Panc1 (cell line): ENCODE measurements at regions not wholly inside any gene's neighbourhood (a gene's known extent, or its start where the extent isn't known, plus 50 kb on each side); places are given as distances from the start of the nearest gene placed in this dataset.

Experiments
- ATAC-seq: fragments of 200-7000 bp; cut with Tn5 transposase; 2 replicates; pipeline ENCODE4 v1.9.1; 2020; ENCODE audit warnings: mild to moderate bottlenecking, moderate library complexity
- BruUV-seq: library from RNA; stranded (reverse); fragments of 400-500 nt; replicated peaks from 2 replicates; lab custom pipeline; 2021; lab: Mats Ljungman, UMichigan
- CTCF ChIA-PET: fragments of 300-600 bp; sonication (Branson Sonifier 250); formaldehyde crosslinking; loops from one replicate; lab custom pipeline; 2022; ENCODE audit warnings: antibody characterized with exemption; lab: Charles Lee
- POLR2A ChIA-PET: fragments of 300-600 bp; sonication (Branson Sonifier 250); formaldehyde crosslinking; loops from one replicate; lab custom pipeline; 2022; ENCODE audit warnings: antibody characterized with exemption; lab: Charles Lee
- DNase-seq: peaks from one replicate; pipeline ENCODE4 v3.0.0-alpha.2; 2010; ENCODE audit warnings: low read depth, low spot score
- H3K27ac ChIP-seq: 2 replicates; pipeline ENCODE4 v1.5.1; 2011; ENCODE audit warnings: mild to moderate bottlenecking, low read length, inconsistent platforms
- H3K27me3 ChIP-seq: fragments of 200-500 bp; sonication (Bioruptor generic); 2 replicates; pipeline ENCODE4 v1.6.0; 2014; ENCODE audit warnings: low read length, inconsistent platforms; ENCODE audit not compliant: control insufficient read depth, insufficient read depth
- H3K36me3 ChIP-seq: fragments of 200-500 bp; sonication (Bioruptor generic); 2 replicates; pipeline ENCODE4 v1.5.1; 2014; ENCODE audit warnings: inconsistent platforms, mild to moderate bottlenecking, low read length, moderate library complexity; ENCODE audit not compliant: control insufficient read depth, insufficient read depth
- H3K4me1 ChIP-seq: 2 replicates; pipeline ENCODE4 v1.5.1; 2011; ENCODE audit warnings: inconsistent platforms, mild to moderate bottlenecking, low read length, moderate library complexity; ENCODE audit not compliant: control insufficient read depth, insufficient read depth
- H3K4me3 ChIP-seq, 2 experiments: 2 replicates each; pipeline ENCODE4 v1.5.1; 2011 to 2012; ENCODE audit warnings: low read depth in 2 of 2, low read length in 2 of 2, mild to moderate bottlenecking in 2 of 2, inconsistent platforms in 1 of 2, moderate library complexity in 1 of 2
- H3K9me3 ChIP-seq: fragments of 200-500 bp; sonication (Bioruptor generic); 2 replicates; pipeline ENCODE4 v1.5.1; 2014; ENCODE audit warnings: low read depth, mild to moderate bottlenecking, inconsistent platforms, low read length, moderate library complexity; ENCODE audit not compliant: control insufficient read depth, insufficient read depth
- POLR2AphosphoS5 ChIP-seq: IDR thresholded peaks from 2 replicates; pipeline ENCODE4 v1.6.1; 2012; ENCODE audit warnings: mild to moderate bottlenecking, low read depth, low read length, moderate library complexity
- SIN3A ChIP-seq: IDR thresholded peaks from 2 replicates; pipeline ENCODE4 v1.6.1; 2012; ENCODE audit warnings: low read depth, mild to moderate bottlenecking, low read length, moderate library complexity, borderline replicate concordance; ENCODE audit not compliant: insufficient read depth
- TCF7L2 ChIP-seq: IDR thresholded peaks from 2 replicates; pipeline ENCODE4 v1.6.1; 2011; ENCODE audit warnings: mild to moderate bottlenecking, low read depth, low read length, inconsistent platforms
- in situ Hi-C: cut with HindIII; loops from 2 replicates; pipeline ENCODE4 v1.10.0; 2016; ENCODE audit warnings: low sequenced_read_pairs, low pct_unique_long_range_greater_than_20kb
- intact Hi-C: fragments of 100-400 bp; cut with micrococcal nuclease; formaldehyde crosslinking; loops from one replicate; pipeline ENCODE4 v1.10.0; 2022; ENCODE audit not compliant: unreplicated experiment
- TF ChIP-seq, protein P1 (sequence below), 2 experiments: IDR thresholded peaks; 2 replicates each; pipeline ENCODE4 v1.6.1; 2011 to 2012; ENCODE audit warnings: low read depth in 2 of 2, control low read depth in 1 of 2, low read length in 1 of 2, mild to moderate bottlenecking in 1 of 2, moderate library complexity in 1 of 2; ENCODE audit not compliant: insufficient read depth in 1 of 2
- TF ChIP-seq, protein P2 (sequence below): fragments of 450-650 bp; IDR thresholded peaks from 2 replicates; pipeline ENCODE4 v1.5.1; 2017; ENCODE audit warnings: mild to moderate bottlenecking

DNA sequence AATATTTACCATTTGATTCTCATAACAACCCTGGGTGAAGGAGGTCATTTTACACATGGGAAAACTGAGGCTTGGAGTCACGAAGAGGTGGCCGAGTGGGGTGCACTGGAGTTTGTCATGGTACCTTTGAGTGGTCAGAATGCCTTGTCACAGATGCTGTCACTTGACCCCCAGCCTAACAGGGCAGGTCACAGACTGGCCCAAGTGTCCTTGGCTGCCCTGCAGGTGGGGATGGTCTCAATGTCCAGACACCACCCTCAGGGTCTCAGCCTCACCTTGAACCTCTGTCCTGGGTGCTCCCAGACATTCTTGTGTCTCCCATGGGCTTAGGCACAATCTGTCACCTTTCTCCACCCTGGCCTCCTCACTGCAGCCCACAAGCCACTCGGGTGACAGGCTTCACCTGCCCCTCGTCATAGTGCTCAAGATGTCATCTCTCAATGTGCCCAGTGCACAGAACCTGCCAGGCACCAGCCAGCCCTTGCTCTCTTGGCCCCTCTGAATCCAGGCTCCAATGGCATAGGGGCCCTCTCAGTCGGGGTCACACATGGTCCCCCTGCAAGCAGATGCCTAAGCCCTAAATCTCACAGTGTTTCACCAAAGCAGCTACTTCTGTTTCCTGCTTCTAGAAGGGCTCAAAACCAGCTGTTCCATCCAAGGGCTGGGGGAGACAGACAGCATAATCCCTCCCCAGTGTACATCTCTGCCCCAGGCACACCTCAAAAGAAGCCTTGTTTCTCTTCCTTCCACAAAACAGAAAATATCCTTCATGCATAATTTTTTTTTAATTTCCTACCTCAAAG, 76.8 kb upstream of the NANOS1 start:
- DNase-seq (no peak), ATAC-seq (no peak)
- intact Hi-C loops (no loop called here), in situ Hi-C loops (no loop called here)
- BruUV-seq = no TSS peak
- Histone ChIP-seq H3K9me3 (no peaks in the 10 kb centered on the region), H3K36me3 (no peaks in the 10 kb centered on the region), H3K4me1 (peaks cover 10% of the 10 kb centered on the region), H3K4me3 (no peak overlapping the region), H3K27ac (no peak overlapping the region), H3K27me3 (no peaks in the 10 kb centered on the region)
- ChIA-PET CTCF (no interaction called here), POLR2A (no interaction called here)
- TF ChIP-seq, protein P1, sequence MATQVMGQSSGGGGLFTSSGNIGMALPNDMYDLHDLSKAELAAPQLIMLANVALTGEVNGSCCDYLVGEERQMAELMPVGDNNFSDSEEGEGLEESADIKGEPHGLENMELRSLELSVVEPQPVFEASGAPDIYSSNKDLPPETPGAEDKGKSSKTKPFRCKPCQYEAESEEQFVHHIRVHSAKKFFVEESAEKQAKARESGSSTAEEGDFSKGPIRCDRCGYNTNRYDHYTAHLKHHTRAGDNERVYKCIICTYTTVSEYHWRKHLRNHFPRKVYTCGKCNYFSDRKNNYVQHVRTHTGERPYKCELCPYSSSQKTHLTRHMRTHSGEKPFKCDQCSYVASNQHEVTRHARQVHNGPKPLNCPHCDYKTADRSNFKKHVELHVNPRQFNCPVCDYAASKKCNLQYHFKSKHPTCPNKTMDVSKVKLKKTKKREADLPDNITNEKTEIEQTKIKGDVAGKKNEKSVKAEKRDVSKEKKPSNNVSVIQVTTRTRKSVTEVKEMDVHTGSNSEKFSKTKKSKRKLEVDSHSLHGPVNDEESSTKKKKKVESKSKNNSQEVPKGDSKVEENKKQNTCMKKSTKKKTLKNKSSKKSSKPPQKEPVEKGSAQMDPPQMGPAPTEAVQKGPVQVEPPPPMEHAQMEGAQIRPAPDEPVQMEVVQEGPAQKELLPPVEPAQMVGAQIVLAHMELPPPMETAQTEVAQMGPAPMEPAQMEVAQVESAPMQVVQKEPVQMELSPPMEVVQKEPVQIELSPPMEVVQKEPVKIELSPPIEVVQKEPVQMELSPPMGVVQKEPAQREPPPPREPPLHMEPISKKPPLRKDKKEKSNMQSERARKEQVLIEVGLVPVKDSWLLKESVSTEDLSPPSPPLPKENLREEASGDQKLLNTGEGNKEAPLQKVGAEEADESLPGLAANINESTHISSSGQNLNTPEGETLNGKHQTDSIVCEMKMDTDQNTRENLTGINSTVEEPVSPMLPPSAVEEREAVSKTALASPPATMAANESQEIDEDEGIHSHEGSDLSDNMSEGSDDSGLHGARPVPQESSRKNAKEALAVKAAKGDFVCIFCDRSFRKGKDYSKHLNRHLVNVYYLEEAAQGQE (IDR thresholded peaks at IDR 0.05; ENCODE audit: insufficient read depth in 1 of 2, low read depth in 2 of 2, low read length in 1 of 2) = no peak
- TF ChIP-seq, protein P2, sequence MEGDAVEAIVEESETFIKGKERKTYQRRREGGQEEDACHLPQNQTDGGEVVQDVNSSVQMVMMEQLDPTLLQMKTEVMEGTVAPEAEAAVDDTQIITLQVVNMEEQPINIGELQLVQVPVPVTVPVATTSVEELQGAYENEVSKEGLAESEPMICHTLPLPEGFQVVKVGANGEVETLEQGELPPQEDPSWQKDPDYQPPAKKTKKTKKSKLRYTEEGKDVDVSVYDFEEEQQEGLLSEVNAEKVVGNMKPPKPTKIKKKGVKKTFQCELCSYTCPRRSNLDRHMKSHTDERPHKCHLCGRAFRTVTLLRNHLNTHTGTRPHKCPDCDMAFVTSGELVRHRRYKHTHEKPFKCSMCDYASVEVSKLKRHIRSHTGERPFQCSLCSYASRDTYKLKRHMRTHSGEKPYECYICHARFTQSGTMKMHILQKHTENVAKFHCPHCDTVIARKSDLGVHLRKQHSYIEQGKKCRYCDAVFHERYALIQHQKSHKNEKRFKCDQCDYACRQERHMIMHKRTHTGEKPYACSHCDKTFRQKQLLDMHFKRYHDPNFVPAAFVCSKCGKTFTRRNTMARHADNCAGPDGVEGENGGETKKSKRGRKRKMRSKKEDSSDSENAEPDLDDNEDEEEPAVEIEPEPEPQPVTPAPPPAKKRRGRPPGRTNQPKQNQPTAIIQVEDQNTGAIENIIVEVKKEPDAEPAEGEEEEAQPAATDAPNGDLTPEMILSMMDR = no peak
- TF ChIP-seq TCF7L2 (no peak), SIN3A (no peak), POLR2AphosphoS5 (no peak)

DNA sequence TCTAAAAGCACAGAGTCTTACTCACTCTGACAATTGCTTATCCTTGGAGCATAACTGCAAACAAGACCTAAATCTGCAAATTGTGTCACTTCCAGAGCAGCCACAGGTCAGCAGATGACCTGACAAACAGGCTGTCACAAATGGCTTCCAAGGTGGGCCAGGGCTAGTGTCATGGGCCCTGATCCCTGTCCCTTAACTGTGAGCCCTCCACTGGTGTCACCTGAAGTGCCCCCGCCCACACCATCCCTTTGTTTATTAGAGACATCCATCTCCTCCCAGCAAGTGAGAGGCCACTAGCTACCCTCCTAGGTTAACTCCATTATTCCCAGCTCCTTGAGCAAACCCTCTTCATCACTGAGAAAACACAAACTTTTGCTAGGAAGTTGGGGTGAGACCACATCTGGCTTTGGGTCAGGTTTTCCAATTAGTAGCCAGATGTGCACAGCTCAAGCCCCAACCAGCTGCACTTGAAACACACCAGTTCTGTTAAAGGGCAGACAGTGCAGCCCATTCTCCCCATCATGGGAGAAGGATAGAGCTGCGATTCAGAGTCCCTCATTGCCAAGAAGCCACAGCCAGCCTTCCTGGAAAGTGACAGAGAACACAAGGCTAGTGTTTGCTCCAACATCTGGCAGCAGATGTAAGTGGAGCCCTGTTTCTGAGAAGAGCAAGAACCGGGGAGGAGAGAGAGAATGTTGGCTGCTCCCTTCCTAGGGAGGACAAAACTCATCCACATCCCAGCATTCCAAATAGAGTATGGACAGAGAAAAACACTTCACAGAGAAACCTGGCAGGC, 75.7 kb upstream of the NANOS1 start:
- no peaks in the 10 kb centered on the region for H3K9me3 ChIP-seq
- no peaks in the 10 kb centered on the region for H3K36me3 ChIP-seq
- intact Hi-C loops (no loop called here), in situ Hi-C loops (no loop called here)
- no peak overlapping the region for H3K27ac ChIP-seq
- H3K4me1 ChIP-seq = peaks cover 13% of the 10 kb centered on the region
- CTCF ChIA-PET = no interaction called here
- no TSS peak for BruUV-seq
- no peak for ATAC-seq
- H3K27me3 ChIP-seq = no peaks in the 10 kb centered on the region
- DNase-seq = no peak
- H3K4me3 ChIP-seq = no peak overlapping the region
- no peak for TF ChIP-seq TCF7L2
- TF ChIP-seq, protein P1 (IDR thresholded peaks at IDR 0.05; ENCODE audit: insufficient read depth in 1 of 2, low read depth in 2 of 2, low read length in 1 of 2) = no peak
- TF ChIP-seq POLR2AphosphoS5 = no peak
- TF ChIP-seq, protein P2 = no peak
- TF ChIP-seq SIN3A = no peak
- POLR2A ChIA-PET = no interaction called here
